G401 (cell line): ENCODE measurements at regions not wholly inside any gene's neighbourhood (a gene's known extent, or its start where the extent isn't known, plus 50 kb on each side); places are given as distances from the start of the nearest gene placed in this dataset.
A peak's percentile ranks its signal among the peaks of the same experiment; 100 is the strongest.

Source experiments
- DNase-seq: peaks from one replicate; pipeline ENCODE4 v3.0.0-alpha.2; 2015; ENCODE audit warnings: low spot score
- in situ Hi-C: cut with HindIII; loops from 2 replicates; pipeline ENCODE4 v1.10.0; 2016; ENCODE audit warnings: low sequenced_read_pairs, mixed read lengths

DNA sequence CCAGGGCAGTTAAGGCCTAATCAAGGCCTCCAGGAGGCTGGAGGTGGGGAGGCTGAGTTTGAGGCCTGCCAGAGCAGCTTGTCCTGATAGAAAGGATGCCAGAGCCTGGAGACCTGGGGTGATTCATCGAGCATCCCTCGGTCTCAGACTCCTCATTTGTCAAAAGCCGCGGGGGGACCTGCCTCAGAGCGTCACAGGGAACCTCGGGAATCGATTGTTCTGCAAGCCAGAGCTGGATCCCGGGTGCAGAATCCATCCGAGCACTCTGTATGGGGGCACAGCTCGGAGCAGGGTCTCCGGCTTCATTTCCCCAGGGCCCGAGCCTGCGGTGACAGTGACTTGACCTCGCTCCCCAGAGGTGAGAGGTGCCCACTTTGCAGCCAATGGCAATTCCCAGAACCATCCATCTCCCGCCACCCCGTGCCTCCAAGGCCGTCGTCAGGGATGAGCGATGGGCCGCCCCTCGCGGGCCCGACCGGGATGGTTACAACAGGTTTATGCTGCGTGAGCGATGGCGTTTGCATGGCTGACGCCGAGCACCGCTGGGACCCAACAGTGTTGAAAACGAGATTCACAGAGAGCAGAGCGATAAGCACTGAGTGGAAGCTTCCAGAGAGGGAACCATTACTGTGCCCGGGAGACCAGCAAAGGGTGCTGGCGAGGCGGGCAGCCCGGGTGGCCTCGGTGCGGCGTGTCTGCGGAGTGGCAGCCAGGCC lies 117.1 kb upstream of the GSE1 start:
- no peak for DNase-seq
- in situ Hi-C loops: loop anchor here (5.0 kb wide), 1 partner anchor 41 kb away; no protein-coding TSS in a partner anchor

- in situ Hi-C loops: loop anchor here (5.0 kb wide), 1 partner anchor 40 kb away; no protein-coding TSS in a partner anchor
- DNase-seq: no peak
Measured at GRCh38 chr16:85497622-85498314, 115.4 kb upstream of the GSE1 start.

DNA sequence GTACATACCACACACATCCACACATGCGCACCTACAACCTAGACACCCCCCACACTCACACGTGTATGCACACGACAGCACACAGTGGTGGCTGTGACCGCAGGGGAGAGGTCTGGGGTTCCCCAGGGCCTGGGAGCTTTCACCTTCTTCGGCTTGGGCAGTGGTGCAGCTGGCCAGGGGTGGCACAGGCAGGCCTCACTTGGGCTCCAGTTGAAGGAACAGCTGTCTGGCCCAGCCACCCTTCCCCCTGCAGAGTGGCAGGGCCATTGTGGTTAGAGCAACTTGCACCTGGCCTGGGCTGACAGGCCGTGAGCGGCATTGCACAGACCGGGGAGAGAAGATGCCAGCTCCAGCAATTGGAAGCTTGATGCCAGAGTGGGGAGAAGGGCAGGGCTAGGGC lies 114.5 kb upstream of the GSE1 start:
- DNase-seq: no peak
- in situ Hi-C loops: loop anchor here (5.0 kb wide), 1 partner anchor 39 kb away; no protein-coding TSS in a partner anchor

DNA sequence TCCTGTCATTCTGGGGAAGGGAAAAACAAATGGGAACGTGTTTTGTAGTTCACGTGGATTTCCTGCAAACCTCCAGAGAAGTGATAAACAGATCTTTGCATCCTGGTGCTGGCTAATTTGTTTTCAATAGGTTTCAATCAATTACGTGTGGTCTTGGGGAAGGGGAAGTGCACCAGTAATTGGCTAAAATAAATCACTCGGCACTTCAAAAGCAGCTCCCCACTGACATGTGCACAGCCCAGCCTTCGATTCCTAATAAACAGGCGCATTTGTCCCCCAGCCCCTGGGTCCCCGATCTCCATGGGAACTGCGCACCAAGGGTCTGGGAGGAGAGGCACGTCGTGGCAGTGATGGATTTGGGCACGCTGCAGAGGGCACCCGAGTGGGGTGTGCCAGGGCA lies 112.9 kb upstream of the GSE1 start:
- in situ Hi-C loops: no loop called here
- no peak for DNase-seq

GRCh38 chr16:85501900-85502299 lies 111.2 kb upstream of the GSE1 start:
- in situ Hi-C loops: no loop called here
- DNase-seq: no peak

GRCh38 chr16:85502357-85502756 lies 110.8 kb upstream of the GSE1 start:
- peak; percentile 51 for DNase-seq
- in situ Hi-C loops: no loop called here

DNA sequence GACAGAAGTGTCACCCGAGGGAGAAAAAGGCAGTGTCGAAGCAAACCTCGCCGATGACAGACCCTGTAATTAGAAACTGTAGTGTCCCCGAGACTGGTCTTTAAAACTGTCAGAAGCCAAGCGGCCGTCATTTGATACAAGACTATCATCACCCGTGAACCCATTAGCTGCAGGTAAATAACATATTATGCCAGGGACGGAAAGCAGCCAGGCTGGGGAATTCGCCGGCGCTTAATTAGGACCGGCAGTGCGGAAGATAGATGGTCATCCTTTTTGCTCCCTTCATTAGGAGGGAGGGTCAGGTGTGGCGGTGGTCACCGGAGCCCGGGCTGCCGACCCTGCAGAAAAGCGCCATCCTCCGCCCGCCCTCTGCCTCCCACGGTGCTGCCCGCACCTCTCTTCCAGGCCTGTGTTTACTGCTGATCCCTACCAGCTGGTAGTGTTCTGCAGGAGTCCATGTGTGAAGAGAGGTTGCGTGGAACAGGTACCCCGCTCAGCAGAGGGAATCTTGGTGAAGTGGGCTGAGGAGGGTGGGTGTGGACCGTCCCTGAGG lies 109.4 kb upstream of the GSE1 start:
- in situ Hi-C loops: no loop called here
- DNase-seq: no peak

GRCh38 chr16:85504242-85504641 lies 108.9 kb upstream of the GSE1 start:
- in situ Hi-C loops: no loop called here
- no peak for DNase-seq

GRCh38 chr16:85505794-85506634 lies 107.1 kb upstream of the GSE1 start:
- DNase-seq: no peak
- in situ Hi-C loops: no loop called here

GRCh38 chr16:85506635-85506911 lies 106.5 kb upstream of the GSE1 start:
- in situ Hi-C loops: no loop called here
- no peak for DNase-seq

- in situ Hi-C loops: no loop called here
- no peak for DNase-seq
Measured at GRCh38 chr16:85507342-85507741, 105.8 kb upstream of the GSE1 start.

GRCh38 chr16:85508388-85508787 lies 104.7 kb upstream of the GSE1 start:
- in situ Hi-C loops: no loop called here
- no peak for DNase-seq

GRCh38 chr16:85508993-85509392 lies 104.1 kb upstream of the GSE1 start:
- no peak for DNase-seq
- in situ Hi-C loops: no loop called here

DNA sequence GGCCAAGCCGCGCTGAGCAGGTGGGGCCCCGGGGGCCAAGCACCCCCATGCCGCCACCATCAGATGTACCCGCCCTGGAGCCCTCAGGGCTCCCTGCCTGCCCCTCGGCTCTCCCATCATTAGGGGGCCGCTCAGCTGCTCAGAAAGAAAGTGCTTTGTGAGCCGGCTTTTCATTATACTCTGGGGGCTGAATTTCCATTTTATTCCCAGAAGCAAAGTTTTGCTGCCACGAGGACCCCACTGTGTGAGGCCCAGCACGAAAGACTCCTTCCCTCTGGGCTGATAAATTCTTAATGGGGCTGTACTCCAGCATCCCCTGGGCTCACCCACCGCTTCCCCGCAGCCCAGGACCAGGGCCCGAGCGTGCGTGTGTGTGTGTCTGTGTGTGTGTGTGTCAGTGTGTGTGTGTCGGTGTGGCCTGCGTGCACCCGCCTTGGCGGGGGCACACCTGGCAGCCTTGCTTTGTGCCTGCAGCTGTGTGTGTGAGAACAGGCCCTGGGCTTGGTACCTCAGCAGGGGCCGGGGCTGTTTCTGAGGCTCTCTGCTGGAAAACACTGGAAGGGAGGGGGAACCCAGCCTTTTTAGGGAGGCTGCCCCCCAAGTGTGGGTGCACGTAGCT lies 103.0 kb upstream of the GSE1 start:
- no peak for DNase-seq
- in situ Hi-C loops: no loop called here

GRCh38 chr16:85511938-85512807 lies 100.9 kb upstream of the GSE1 start:
- DNase-seq: no peak
- in situ Hi-C loops: no loop called here

GRCh38 chr16:85512808-85513115 lies 100.4 kb upstream of the GSE1 start:
- in situ Hi-C loops: no loop called here
- no peak for DNase-seq

DNA sequence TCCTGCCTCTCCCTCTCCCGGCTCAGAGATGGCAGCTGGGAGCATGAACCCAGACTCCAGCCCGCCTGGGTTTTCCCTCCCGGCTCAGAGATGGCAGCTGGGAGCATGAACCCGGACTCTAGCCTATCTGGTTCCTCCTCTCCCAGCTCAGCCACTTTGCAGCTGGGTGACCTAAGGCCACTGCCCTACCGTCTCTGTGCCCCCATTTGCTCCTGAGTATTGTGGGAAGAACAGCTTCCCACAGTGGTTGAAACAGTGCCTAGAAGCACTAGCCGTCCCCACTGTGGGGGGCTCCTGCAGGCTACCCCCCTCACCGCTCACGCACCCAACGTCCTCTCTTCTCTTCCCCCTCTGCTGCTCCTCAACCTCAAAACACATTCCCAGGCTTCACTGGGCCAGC lies 99.9 kb upstream of the GSE1 start:
- in situ Hi-C loops: no loop called here
- DNase-seq: no peak

DNA sequence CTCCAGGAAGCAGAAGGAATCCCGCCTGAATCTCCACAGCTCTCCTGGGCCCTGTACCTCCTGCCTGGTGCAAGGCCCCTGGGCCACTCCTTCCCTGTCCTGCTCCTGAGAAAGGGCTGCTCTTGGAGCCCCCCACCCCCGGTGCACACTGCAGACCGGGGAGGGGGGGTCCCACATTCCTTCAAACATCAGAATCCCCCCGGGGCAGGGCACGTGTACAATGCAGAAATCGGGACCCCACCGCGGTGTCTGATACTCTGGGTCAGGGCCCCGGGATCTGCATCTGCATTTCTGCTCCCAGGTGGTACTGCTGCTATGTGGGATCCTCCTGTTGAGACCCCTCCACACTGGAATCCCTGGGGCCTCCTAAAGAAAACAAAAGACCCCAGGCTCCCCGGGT lies 99.5 kb upstream of the GSE1 start:
- in situ Hi-C loops: no loop called here

DNA sequence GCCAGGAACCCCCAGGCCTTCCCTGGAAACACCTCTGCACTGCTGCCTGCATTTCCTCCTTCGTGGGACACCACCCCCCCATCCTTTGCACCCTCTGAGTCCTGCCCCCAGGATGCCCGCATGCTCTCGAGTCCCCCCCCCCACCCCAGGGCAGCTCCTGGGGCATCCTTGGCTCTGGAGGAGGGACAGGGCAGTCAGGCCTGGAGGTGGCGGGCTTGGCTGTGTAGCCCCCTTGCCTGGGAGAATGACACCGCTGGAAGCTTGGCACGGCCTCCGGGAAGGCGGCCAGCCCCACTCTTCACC lies 98.9 kb upstream of the GSE1 start:
- DNase-seq: no peak
- in situ Hi-C loops: no loop called here

More for the DNA sequence above, 99.5 kb upstream of the GSE1 start:
- DNase-seq: no peak
